ENCODE measurements at regions not wholly inside any gene's neighbourhood (a gene's known extent, or its start where the extent isn't known, plus 50 kb on each side); places are given as distances from the start of the nearest gene placed in this dataset.

- no peak for TF ChIP-seq CTCF (IDR thresholded peaks at IDR 0.05; ENCODE audit: poor library complexity)
- TF ChIP-seq EZH2 (IDR thresholded peaks at IDR 0.05; ENCODE audit: borderline replicate concordance), result no peak
Observed at GRCh38 chr10:4506095-4506494, 319.9 kb upstream of the AKR1E2 start.
